Body of pancreas (tissue), 4 donors: ENCODE measurements at regions not wholly inside any gene's neighbourhood (a gene's known extent, or its start where the extent isn't known, plus 50 kb on each side); places are given as distances from the start of the nearest gene placed in this dataset.

ENCODE experiments used
- POLR2A ChIP-seq, 3 donors: fragments of 450-650 bp; IDR thresholded peaks; one replicate each; pipeline ENCODE4 v1.6.1; 2016; ENCODE audit warnings: antibody characterized with exemption in 3 of 3, mild to moderate bottlenecking in 2 of 3
- TF ChIP-seq, protein P1 (sequence below), 7 experiments: fragments of 450-650 bp in 4 of 7; fragments of 200-600 bp in 3 of 7; sonication (generic) in 3 of 7; IDR thresholded peaks; one replicate each; pipeline ENCODE4 v1.5.1; 2016 to 2019; ENCODE audit warnings: antibody characterized with exemption in 7 of 7

GRCh38 chr2:150735894-150736498 lies 248.5 kb upstream of the RND3 start:
- TF ChIP-seq, protein P1, sequence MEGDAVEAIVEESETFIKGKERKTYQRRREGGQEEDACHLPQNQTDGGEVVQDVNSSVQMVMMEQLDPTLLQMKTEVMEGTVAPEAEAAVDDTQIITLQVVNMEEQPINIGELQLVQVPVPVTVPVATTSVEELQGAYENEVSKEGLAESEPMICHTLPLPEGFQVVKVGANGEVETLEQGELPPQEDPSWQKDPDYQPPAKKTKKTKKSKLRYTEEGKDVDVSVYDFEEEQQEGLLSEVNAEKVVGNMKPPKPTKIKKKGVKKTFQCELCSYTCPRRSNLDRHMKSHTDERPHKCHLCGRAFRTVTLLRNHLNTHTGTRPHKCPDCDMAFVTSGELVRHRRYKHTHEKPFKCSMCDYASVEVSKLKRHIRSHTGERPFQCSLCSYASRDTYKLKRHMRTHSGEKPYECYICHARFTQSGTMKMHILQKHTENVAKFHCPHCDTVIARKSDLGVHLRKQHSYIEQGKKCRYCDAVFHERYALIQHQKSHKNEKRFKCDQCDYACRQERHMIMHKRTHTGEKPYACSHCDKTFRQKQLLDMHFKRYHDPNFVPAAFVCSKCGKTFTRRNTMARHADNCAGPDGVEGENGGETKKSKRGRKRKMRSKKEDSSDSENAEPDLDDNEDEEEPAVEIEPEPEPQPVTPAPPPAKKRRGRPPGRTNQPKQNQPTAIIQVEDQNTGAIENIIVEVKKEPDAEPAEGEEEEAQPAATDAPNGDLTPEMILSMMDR (IDR thresholded peaks at IDR 0.05) = no peak
- TF ChIP-seq POLR2A (IDR thresholded peaks at IDR 0.05) = no peak
